ENCODE measurements at regions not wholly inside any gene's neighbourhood (a gene's known extent, or its start where the extent isn't known, plus 50 kb on each side); places are given as distances from the start of the nearest gene placed in this dataset.
A peak's percentile ranks its signal among the peaks of the same experiment; 100 is the strongest.

GRCh38 chr2:133918141-133918540, 335.7 kb upstream of the MGAT5 start:
- peak; percentile 38; the same call in 1 of the 3 replicates for ATAC-seq
- H3K9me1 ChIP-seq (ENCODE audit: control insufficient read depth, insufficient read depth, low read length), result no peaks in the 10 kb centered on the region
- no peaks in the 10 kb centered on the region for H4K20me1 ChIP-seq (replicated peaks; ENCODE audit: control insufficient read depth, insufficient read depth, low read length)
- H3K36me3 ChIP-seq (ENCODE audit: control insufficient read depth, insufficient read depth, low read length), result no peaks in the 10 kb centered on the region
- no peak for FAIRE-seq
- WGBS (ENCODE audit: insufficient coverage, low coverage, missing lambda C conversion rate), result 0% methylated on average over 1 of the region's 1 CpG
- intact Hi-C loops (cut with micrococcal nuclease) (no loop called here), in situ Hi-C loops (cut with MboI) (no loop called here)
- H2AFZ ChIP-seq (ENCODE audit: low read depth, low read length), result no peak overlapping the region
- no peak overlapping the region for H3K9ac ChIP-seq (ENCODE audit: insufficient read depth in 1 of 2, low read depth in 2 of 2, low read length in 2 of 2)
- H3K27ac ChIP-seq (ENCODE audit: extremely low read depth, low read depth, low read length), result no peak overlapping the region
- no peaks in the 10 kb centered on the region for H3K4me1 ChIP-seq (replicated peaks in 1 of 2; ENCODE audit: control insufficient read depth in 2 of 2, insufficient read depth in 2 of 2, low read length in 2 of 2)
- no peaks in the 10 kb centered on the region for H3K27me3 ChIP-seq (ENCODE audit: control insufficient read depth in 2 of 2, insufficient read depth in 2 of 2, low read length in 2 of 2)
- no peak for DNase-seq (ENCODE audit: extremely low read depth in 1 of 4, low spot score in 3 of 4)
- TF ChIP-seq TRIM24 (IDR thresholded peaks at IDR 0.05), result peak in 1 of 2 experiments; percentile 13; a peak in 1 of 4 replicates
- TF ChIP-seq MYC (IDR thresholded peaks at IDR 0.05; ENCODE audit: low read depth, low read length), result peak; percentile 56; the same call in 1 of the 2 replicates
- no peak for TF ChIP-seq MYC (CRISPR knock-in tag; IDR thresholded peaks at IDR 0.05; ENCODE audit: borderline replicate concordance, low read depth)
- TF ChIP-seq CEBPG (CRISPR knock-in tag; IDR thresholded peaks at IDR 0.05), result no peak
- TF ChIP-seq CEBPG (tag; conservative IDR thresholded peaks at IDR 0.05 in 1 of 2, IDR thresholded peaks at IDR 0.05 in 1 of 2), result peak; percentile 41 to 85
- TF ChIP-seq, protein P1, sequence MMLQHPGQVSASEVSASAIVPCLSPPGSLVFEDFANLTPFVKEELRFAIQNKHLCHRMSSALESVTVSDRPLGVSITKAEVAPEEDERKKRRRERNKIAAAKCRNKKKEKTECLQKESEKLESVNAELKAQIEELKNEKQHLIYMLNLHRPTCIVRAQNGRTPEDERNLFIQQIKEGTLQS (IDR thresholded peaks at IDR 0.05), result peak; percentile 20; the same call in 1 of the 2 replicates
- TF ChIP-seq, protein P1 (CRISPR knock-in tag; conservative IDR thresholded peaks at IDR 0.05), result no peak
- TF ChIP-seq CBX5 (IDR thresholded peaks at IDR 0.05; ENCODE audit: borderline replicate concordance, low read depth), result no peak
- TF ChIP-seq ATF7 (IDR thresholded peaks at IDR 0.05), result peak; percentile 32; the same call in 1 of the 2 replicates
- no peaks in the 10 kb centered on the region for H3K79me2 ChIP-seq (ENCODE audit: control insufficient read depth, insufficient read depth, low read length)
- no peaks in the 10 kb centered on the region for H3K9me3 ChIP-seq (replicated peaks; ENCODE audit: control insufficient read depth, insufficient read depth, low read depth, low read length)
- no peak overlapping the region for H3K4me3 ChIP-seq
- no peak overlapping the region for H3K4me2 ChIP-seq (ENCODE audit: insufficient read depth, low read length)
- POLR2A ChIA-PET, result no interaction called here
- CTCF ChIA-PET (ENCODE audit: low intra/inter-chr PET ratio), result no interaction called here
- BruUV-seq (replicated peaks), result no TSS peak
